ENCODE measurements at regions not wholly inside any gene's neighbourhood (a gene's known extent, or its start where the extent isn't known, plus 50 kb on each side); places are given as distances from the start of the nearest gene placed in this dataset.

- TF ChIP-seq CTCF (IDR thresholded peaks at IDR 0.05; ENCODE audit: control extremely low read depth, extremely low read depth) = no peak
- no peak for ATAC-seq (ENCODE audit: insufficient read depth, low FRiP score)
- Histone ChIP-seq H3K4me1 (ENCODE audit: control insufficient read depth in 5 of 5, insufficient read depth in 5 of 5, low read length in 5 of 5) (no peaks in the 10 kb centered on the region), H3K4me3 (no peak overlapping the region), H3K27ac (ENCODE audit: low read depth in 1 of 2, low read length in 1 of 2) (no peak overlapping the region), H3K9ac (ENCODE audit: insufficient read depth in 1 of 2, low read length in 2 of 2) (no peak overlapping the region), H3K27me3 (ENCODE audit: control insufficient read depth in 3 of 3, insufficient read depth in 3 of 3, low read length in 2 of 3) (no peaks in the 10 kb centered on the region), H3K9me3 (ENCODE audit: control insufficient read depth in 4 of 4, insufficient read depth in 3 of 4, low read length in 3 of 4) (no peaks in the 10 kb centered on the region), H3K36me3 (ENCODE audit: control insufficient read depth in 4 of 4, insufficient read depth in 4 of 4, low read length in 4 of 4) (no peaks in the 10 kb centered on the region)
- WGBS, 2 donors = 84 to 88% methylated on average over 2 of the region's 2 CpGs
- no peak for DNase-seq
These were observed 375.2 kb downstream of the DUSP6 start for GRCh38 chr12:88977115-88977514.

- Histone ChIP-seq H3K4me1 (ENCODE audit: control insufficient read depth in 5 of 5, insufficient read depth in 5 of 5, low read length in 5 of 5) (no peaks in the 10 kb centered on the region), H3K4me3 (no peak overlapping the region), H3K36me3 (ENCODE audit: control insufficient read depth in 4 of 4, insufficient read depth in 4 of 4, low read length in 4 of 4) (no peaks in the 10 kb centered on the region), H3K9me3 (ENCODE audit: control insufficient read depth in 4 of 4, insufficient read depth in 3 of 4, low read length in 3 of 4) (no peaks in the 10 kb centered on the region), H3K9ac (ENCODE audit: insufficient read depth in 1 of 2, low read length in 2 of 2) (no peak overlapping the region), H3K27ac (ENCODE audit: low read depth in 1 of 2, low read length in 1 of 2) (no peak overlapping the region), H3K27me3 (ENCODE audit: control insufficient read depth in 3 of 3, insufficient read depth in 3 of 3, low read length in 2 of 3) (no peaks in the 10 kb centered on the region)
- ATAC-seq (ENCODE audit: insufficient read depth, low FRiP score) (no peak), DNase-seq (no peak)
- WGBS, 2 donors = 98 to 100% methylated on average over 1 of the region's 1 CpG
- TF ChIP-seq CTCF (IDR thresholded peaks at IDR 0.05; ENCODE audit: control extremely low read depth, extremely low read depth) = no peak
These were observed 378.3 kb downstream of the DUSP6 start for GRCh38 chr12:88973998-88974397.

GRCh38 chr12:88970740-88971139 lies 381.6 kb downstream of the DUSP6 start:
- no peaks in the 10 kb centered on the region for H3K36me3 ChIP-seq (ENCODE audit: control insufficient read depth in 4 of 4, insufficient read depth in 4 of 4, low read length in 4 of 4)
- H3K27ac ChIP-seq (ENCODE audit: low read depth in 1 of 2, low read length in 1 of 2) = no peak overlapping the region
- TF ChIP-seq CTCF (IDR thresholded peaks at IDR 0.05; ENCODE audit: control extremely low read depth, extremely low read depth) = no peak
- 0 to 83% methylated on average over 1 of the region's 1 CpG for WGBS, 2 donors
- DNase-seq (no peak), ATAC-seq (ENCODE audit: insufficient read depth, low FRiP score) (no peak)
- no peaks in the 10 kb centered on the region for H3K9me3 ChIP-seq (ENCODE audit: control insufficient read depth in 4 of 4, insufficient read depth in 3 of 4, low read length in 3 of 4)
- no peaks in the 10 kb centered on the region for H3K4me1 ChIP-seq (ENCODE audit: control insufficient read depth in 5 of 5, insufficient read depth in 5 of 5, low read length in 5 of 5)
- no peaks in the 10 kb centered on the region for H3K27me3 ChIP-seq (ENCODE audit: control insufficient read depth in 3 of 3, insufficient read depth in 3 of 3, low read length in 2 of 3)
- H3K9ac ChIP-seq (ENCODE audit: insufficient read depth in 1 of 2, low read length in 2 of 2) = no peak overlapping the region
- no peak overlapping the region for H3K4me3 ChIP-seq

GRCh38 chr12:88969127-88969526 lies 383.2 kb downstream of the DUSP6 start:
- Histone ChIP-seq H3K9ac (ENCODE audit: insufficient read depth in 1 of 2, low read length in 2 of 2) (no peak overlapping the region), H3K27ac (ENCODE audit: low read depth in 1 of 2, low read length in 1 of 2) (no peak overlapping the region), H3K4me3 (no peak overlapping the region), H3K36me3 (ENCODE audit: control insufficient read depth in 4 of 4, insufficient read depth in 4 of 4, low read length in 4 of 4) (no peaks in the 10 kb centered on the region), H3K9me3 (ENCODE audit: control insufficient read depth in 4 of 4, insufficient read depth in 3 of 4, low read length in 3 of 4) (no peaks in the 10 kb centered on the region), H3K4me1 (ENCODE audit: control insufficient read depth in 5 of 5, insufficient read depth in 5 of 5, low read length in 5 of 5) (no peaks in the 10 kb centered on the region), H3K27me3 (ENCODE audit: control insufficient read depth in 3 of 3, insufficient read depth in 3 of 3, low read length in 2 of 3) (no peaks in the 10 kb centered on the region)
- no peak for DNase-seq
- no peak for ATAC-seq (ENCODE audit: insufficient read depth, low FRiP score)
- 98% methylated on average over 5 of the region's 5 CpGs for WGBS, 2 donors
- no peak for TF ChIP-seq CTCF (IDR thresholded peaks at IDR 0.05; ENCODE audit: control extremely low read depth, extremely low read depth)

Data from lung (tissue), 11 donors.